NCI-H2081 treated with DMSO at 0.1 percent for 48 hours (cell line): ENCODE measurements at regions not wholly inside any gene's neighbourhood (a gene's known extent, or its start where the extent isn't known, plus 50 kb on each side); places are given as distances from the start of the nearest gene placed in this dataset.
"Not testable (repeated sequence)": the region's sequence is repeated elsewhere in the genome, so short reads cannot be mapped to it uniquely, and the experiment has no call there.

ENCODE experiments used
- DNase-seq: peaks from one replicate; lab custom pipeline; 2025; lab: John Stamatoyannopoulos, UW

GRCh38 chr2:116769514-116769913, 1045.0 kb upstream of the DDX18 start:
- DNase-seq = no peak

GRCh38 chr2:116776556-116776955, 1037.9 kb upstream of the DDX18 start:
- no peak for DNase-seq

- DNase-seq = no peak
Observed at GRCh38 chr2:116787848-116788247, 1026.6 kb upstream of the DDX18 start.

GRCh38 chr2:116802671-116803070, 1011.8 kb upstream of the DDX18 start:
- DNase-seq = no peak

DNA sequence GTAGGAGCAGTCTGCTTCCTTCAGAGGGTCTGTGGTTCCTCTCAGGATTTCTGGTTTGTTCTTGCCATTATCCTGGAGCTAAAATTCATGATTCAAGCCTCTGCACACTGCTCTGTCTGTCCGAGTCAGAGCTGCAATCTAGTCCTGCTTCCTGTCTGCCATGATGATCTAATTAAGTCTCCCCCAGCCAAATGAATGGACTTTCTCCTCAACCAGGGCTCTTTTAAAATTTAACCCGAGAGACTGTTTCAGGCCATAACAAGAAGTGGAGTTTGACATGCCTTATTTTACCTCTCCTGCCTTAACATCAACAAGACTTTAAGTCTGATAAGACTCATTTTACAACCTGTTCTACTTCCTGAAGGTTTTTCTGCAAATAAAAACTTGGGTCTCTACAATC, 1009.6 kb upstream of the DDX18 start:
- DNase-seq = no peak

- DNase-seq = not testable (repeated sequence)
Observed at GRCh38 chr2:116806505-116806904, 1008.0 kb upstream of the DDX18 start.

DNA sequence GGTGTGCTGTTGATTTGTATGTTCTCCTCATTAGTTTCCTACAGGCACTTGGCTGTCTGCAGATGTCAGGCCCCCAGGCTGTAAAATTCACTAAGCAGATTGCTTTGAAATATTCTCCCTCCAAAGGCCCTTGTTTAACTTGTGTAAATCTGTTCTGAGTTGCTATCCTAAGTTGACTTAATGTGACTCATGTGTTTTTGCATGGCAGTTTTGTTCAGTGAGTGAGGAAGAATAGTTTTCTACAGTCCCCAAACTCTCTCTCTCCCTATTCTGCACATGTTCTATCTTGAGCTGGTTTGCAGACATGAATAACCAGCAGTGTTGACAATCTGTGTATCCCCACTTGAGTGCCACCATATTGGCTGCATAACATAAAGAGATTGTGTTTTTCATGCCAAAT, 1005.4 kb upstream of the DDX18 start:
- no peak for DNase-seq

DNA sequence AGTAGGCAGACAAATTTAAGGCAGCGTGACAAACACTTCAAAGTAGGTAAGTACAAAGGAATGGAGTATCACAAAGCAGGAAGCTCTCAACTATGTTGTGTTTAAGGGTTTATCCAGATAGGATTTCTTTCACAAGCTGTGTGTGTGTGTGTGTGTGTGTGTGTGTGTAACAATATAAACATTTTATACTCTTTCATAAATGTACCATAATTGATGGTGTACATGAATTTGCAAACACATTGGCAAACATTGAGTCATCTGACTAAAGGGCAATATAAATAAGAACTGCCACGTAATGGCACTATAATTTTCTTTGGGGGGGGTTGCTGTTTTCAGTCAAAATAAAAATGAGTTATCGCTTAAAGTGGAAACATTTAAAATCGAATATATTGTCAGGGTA, 1004.4 kb upstream of the DDX18 start:
- no peak for DNase-seq

- no peak for DNase-seq
Observed at GRCh38 chr2:116810645-116811044, 1003.8 kb upstream of the DDX18 start.

DNA sequence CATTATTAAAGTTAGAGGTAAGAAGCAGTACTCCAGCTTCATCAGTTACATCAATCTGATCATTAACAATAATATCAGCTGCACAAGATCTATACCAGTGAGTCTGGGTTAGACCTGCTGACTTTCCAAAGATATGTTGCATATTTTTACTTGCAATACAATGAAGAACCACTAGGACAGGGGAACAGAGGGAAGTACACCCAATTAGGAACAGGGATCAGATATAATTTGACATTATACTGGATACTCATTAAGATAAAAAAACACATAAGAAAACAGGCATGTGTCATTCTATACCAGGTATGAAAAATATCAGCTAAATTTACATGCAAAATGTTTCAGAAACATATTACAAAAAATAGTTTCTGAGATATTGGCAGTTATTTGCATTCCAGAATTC, 995.1 kb upstream of the DDX18 start:
- DNase-seq = no peak

- no peak for DNase-seq
Observed at GRCh38 chr2:116820986-116821385, 993.5 kb upstream of the DDX18 start.

GRCh38 chr2:116829543-116829942, 984.9 kb upstream of the DDX18 start:
- not testable (repeated sequence) for DNase-seq

- no peak for DNase-seq
Observed at GRCh38 chr2:116832148-116832547, 982.3 kb upstream of the DDX18 start.

- no peak for DNase-seq
Observed at GRCh38 chr2:116833052-116833451, 981.4 kb upstream of the DDX18 start.

DNA sequence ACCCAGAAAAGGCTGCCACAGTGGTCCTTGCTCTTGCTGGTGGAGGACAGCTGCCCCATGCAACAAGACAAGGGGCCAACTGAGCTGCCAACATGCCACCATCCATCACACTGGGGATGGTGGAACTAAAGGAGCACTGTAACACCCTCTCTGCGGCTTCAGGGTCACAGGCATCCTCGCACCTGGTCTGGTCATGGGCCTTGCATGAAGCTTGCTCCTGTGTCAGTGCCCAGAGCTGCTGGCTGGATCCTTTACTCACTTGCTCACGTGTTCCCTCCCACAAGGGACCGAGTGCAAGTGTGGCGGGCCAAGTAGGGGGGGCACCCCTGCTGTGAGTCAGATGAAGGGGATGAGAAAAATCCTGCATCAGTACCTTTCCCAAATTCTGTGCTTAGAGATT, 972.3 kb upstream of the DDX18 start:
- DNase-seq = no peak

GRCh38 chr2:116859708-116860107, 954.8 kb upstream of the DDX18 start:
- no peak for DNase-seq

DNA sequence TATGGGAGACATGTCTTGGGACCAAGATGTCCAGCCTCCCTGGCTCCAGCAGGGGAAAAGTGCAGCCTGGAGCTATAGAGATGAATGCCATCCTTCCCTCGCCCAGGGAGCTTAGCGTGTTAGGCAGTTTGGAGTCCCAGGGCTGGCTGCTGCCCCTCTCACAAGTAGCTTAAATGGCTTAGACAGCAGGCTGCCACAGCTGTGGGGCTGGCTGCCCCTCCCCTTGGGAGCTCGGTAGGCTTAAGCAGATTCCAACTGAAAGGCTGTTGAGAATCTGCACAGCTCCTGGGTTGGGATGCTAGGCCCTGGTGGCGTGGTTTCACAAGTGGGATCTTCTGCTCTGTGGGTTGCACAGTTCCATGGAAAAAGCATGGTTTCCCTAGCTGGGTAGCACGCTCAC, 940.5 kb upstream of the DDX18 start:
- DNase-seq = no peak

- no peak for DNase-seq
Observed at GRCh38 chr2:116877274-116877673, 937.2 kb upstream of the DDX18 start.

- DNase-seq = no peak
Observed at GRCh38 chr2:116877944-116878343, 936.5 kb upstream of the DDX18 start.

DNA sequence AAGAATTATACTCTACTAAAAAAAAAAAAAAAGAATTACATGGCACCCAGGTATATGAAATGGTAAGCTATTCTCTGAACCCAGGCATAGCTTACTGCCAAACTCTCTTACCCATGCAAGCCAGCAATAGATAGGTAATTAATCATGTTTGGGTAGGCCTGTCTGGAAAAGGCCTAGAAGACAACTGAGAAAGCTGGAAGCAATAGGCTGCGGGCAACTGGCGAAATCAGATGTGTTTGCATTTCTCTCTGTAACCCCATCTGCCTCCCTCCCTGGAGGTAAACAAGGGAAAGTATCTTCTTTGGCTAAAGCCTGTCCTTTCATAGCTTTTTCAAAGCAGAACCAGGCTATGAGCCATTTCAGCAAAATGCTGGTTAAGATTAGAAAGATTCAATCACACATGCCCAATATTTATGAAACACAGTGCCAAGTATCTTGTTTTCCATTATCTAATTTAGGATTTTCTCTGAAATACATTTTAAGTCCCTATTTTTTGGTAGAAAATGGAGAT, 934.8 kb upstream of the DDX18 start:
- DNase-seq = peak; percentile 1

DNA sequence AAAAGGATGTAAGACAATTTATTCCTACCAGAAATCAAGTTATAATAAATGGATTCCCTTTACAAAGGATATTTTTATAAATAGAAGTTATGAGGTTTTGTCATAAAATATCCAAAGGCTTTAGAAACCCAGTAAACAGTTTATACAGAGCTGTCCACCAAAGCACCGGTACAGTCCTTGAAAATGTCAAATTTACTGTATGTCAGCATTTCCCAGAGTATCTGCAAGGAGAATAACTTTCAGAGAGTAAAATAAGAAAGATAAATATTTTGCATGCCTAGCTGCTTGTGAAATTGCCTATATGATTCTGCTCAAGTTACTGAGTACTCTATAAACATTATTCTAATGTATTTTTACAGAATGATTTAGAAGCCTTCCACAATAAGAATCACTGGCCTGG, 923.3 kb upstream of the DDX18 start:
- DNase-seq = no peak

DNA sequence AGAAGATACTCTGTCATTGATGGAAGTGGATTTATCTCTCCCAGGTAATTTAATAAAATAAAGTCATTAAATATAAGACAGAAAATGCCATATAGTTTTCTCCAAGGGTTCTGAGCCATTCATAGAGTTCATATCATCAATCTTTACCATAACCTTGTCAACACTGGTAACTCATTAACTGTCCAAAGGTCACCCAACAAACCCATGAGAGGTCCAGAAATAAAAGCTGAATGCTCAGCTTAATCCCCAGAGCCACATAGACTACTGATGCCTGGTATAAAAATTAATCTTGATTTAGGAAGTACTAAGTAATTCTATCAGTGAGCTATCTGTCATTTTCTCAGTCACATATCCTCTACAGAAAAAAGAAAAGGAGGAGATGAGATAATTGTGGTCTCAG, 903.0 kb upstream of the DDX18 start:
- DNase-seq = no peak

- no peak for DNase-seq
Observed at GRCh38 chr2:116915673-116916072, 898.8 kb upstream of the DDX18 start.

DNA sequence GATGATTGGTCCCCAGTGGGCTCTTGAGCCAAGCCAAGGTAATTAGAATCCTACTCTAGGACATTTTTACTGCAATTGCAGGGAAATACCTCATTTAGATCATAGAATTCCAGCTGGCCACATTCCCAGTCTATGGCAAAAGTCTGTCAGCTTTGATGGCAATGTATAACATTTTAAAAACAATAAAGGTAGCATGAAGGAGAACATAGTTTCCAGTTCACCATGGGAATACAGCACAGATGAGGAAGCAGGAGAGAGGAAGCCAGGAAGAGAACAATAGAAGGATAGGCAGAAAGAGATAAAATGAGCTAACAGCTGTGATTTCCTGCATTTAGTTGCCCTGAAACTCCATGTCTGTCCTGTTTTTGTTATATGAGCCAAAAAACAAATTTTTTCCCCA, 897.3 kb upstream of the DDX18 start:
- DNase-seq = no peak

- no peak for DNase-seq
Observed at GRCh38 chr2:116918574-116918973, 895.9 kb upstream of the DDX18 start.
